ENCODE measurements at regions not wholly inside any gene's neighbourhood (a gene's known extent, or its start where the extent isn't known, plus 50 kb on each side); places are given as distances from the start of the nearest gene placed in this dataset.

- POLR2A ChIA-PET: no interaction called here
- CTCF ChIA-PET (ENCODE audit: unreplicated experiment): no interaction called here
Measured at GRCh38 chr2:43082903-43083677, 143.3 kb downstream of the ZFP36L2 start.

GRCh38 chr2:43082111-43082894 is 144.1 kb downstream of the ZFP36L2 start:
- H3K36me3 ChIP-seq (ENCODE audit: insufficient read depth, low read length): no peaks in the 10 kb centered on the region
- H3K4me3 ChIP-seq (ENCODE audit: low read depth, low read length, poor library complexity, severe bottlenecking): no peak overlapping the region
- no peaks in the 10 kb centered on the region for H3K9me2 ChIP-seq (ENCODE audit: insufficient read depth, low read length)
- no peak overlapping the region for H2AFZ ChIP-seq (ENCODE audit: low read length)
- no peaks in the 10 kb centered on the region for H3K4me1 ChIP-seq (ENCODE audit: insufficient read depth, low read length, poor library complexity, severe bottlenecking)
- H4K20me1 ChIP-seq (ENCODE audit: insufficient read depth, low read length): no peaks in the 10 kb centered on the region
- H3K27ac ChIP-seq (ENCODE audit: low read depth, low read length, poor library complexity, severe bottlenecking): no peak overlapping the region
- H3K9me3 ChIP-seq (ENCODE audit: low read length): no peaks in the 10 kb centered on the region
- no peaks in the 10 kb centered on the region for H3K79me2 ChIP-seq (ENCODE audit: insufficient read depth, low read depth, low read length)
- H3K4me2 ChIP-seq (ENCODE audit: low read length): no peak overlapping the region
- no peak for DNase-seq (ENCODE audit: low spot score)
- intact Hi-C loops (cut with micrococcal nuclease; ENCODE audit: unreplicated experiment): no loop called here
- no TSS peak for BruUV-seq (replicated peaks)
- TF ChIP-seq EZH2phosphoT487 (IDR thresholded peaks at IDR 0.05; ENCODE audit: borderline replicate concordance, low read depth, low read length) (no peak), CTCF (conservative IDR thresholded peaks at IDR 0.05; ENCODE audit: low read length) (no peak)
- ChIA-PET POLR2A (no interaction called here), CTCF (ENCODE audit: unreplicated experiment) (no interaction called here)

More at GRCh38 chr2:43082903-43083677, 143.3 kb downstream of the ZFP36L2 start:
- no peak overlapping the region for H3K4me2 ChIP-seq (ENCODE audit: low read length)
- no peaks in the 10 kb centered on the region for H3K9me2 ChIP-seq (ENCODE audit: insufficient read depth, low read length)
- no peak overlapping the region for H2AFZ ChIP-seq (ENCODE audit: low read length)
- no peaks in the 10 kb centered on the region for H3K79me2 ChIP-seq (ENCODE audit: insufficient read depth, low read depth, low read length)
- H3K27ac ChIP-seq (ENCODE audit: low read depth, low read length, poor library complexity, severe bottlenecking): no peak overlapping the region
- TF ChIP-seq CTCF (conservative IDR thresholded peaks at IDR 0.05; ENCODE audit: low read length): no peak
- H3K4me3 ChIP-seq (ENCODE audit: low read depth, low read length, poor library complexity, severe bottlenecking): no peak overlapping the region
- intact Hi-C loops (cut with micrococcal nuclease; ENCODE audit: unreplicated experiment): no loop called here
- no peaks in the 10 kb centered on the region for H4K20me1 ChIP-seq (ENCODE audit: insufficient read depth, low read length)
- BruUV-seq (replicated peaks): no TSS peak
- no peaks in the 10 kb centered on the region for H3K4me1 ChIP-seq (ENCODE audit: insufficient read depth, low read length, poor library complexity, severe bottlenecking)
- H3K9me3 ChIP-seq (ENCODE audit: low read length): no peaks in the 10 kb centered on the region
- DNase-seq (ENCODE audit: low spot score): no peak
- no peaks in the 10 kb centered on the region for H3K36me3 ChIP-seq (ENCODE audit: insufficient read depth, low read length)

All from OCI-LY7 (cell line).